VCaP (cell line): ENCODE measurements at regions not wholly inside any gene's neighbourhood (a gene's known extent, or its start where the extent isn't known, plus 50 kb on each side); places are given as distances from the start of the nearest gene placed in this dataset.

Experiments
- H3K27ac ChIP-seq: fragments of 450-650 bp; 2 replicates; pipeline ENCODE4 v1.5.1; 2017
- CTCF ChIP-seq: fragments of 450-650 bp; conservative IDR thresholded peaks from 2 replicates; pipeline ENCODE4 v1.5.1; 2017; ENCODE audit warnings: mild to moderate bottlenecking, moderate library complexity

- no peak overlapping the region for H3K27ac ChIP-seq
- no peak for TF ChIP-seq CTCF
Measured at GRCh38 chr15:70447081-70447480, 316.3 kb downstream of the UACA start.

GRCh38 chr15:70443486-70444273 lies 319.7 kb downstream of the UACA start:
- H3K27ac ChIP-seq = no peak overlapping the region
- no peak for TF ChIP-seq CTCF

GRCh38 chr15:70442616-70443321 lies 320.6 kb downstream of the UACA start:
- H3K27ac ChIP-seq = no peak overlapping the region
- TF ChIP-seq CTCF = no peak

- H3K27ac ChIP-seq = no peak overlapping the region
- no peak for TF ChIP-seq CTCF
Measured at GRCh38 chr15:70442211-70442610, 321.1 kb downstream of the UACA start.

GRCh38 chr15:70440416-70441138 lies 322.8 kb downstream of the UACA start:
- TF ChIP-seq CTCF = no peak
- H3K27ac ChIP-seq = no peak overlapping the region

- TF ChIP-seq CTCF = no peak
- H3K27ac ChIP-seq = no peak overlapping the region
Measured at GRCh38 chr15:70439880-70440279, 323.5 kb downstream of the UACA start.

GRCh38 chr15:70439304-70439877 lies 324.0 kb downstream of the UACA start:
- no peak for TF ChIP-seq CTCF
- no peak overlapping the region for H3K27ac ChIP-seq
